Mammary epithelial cell (primary cell): ENCODE measurements at regions not wholly inside any gene's neighbourhood (a gene's known extent, or its start where the extent isn't known, plus 50 kb on each side); places are given as distances from the start of the nearest gene placed in this dataset.

Experiments used
- EZH2 ChIP-seq: IDR thresholded peaks from 2 replicates; pipeline ENCODE4 v1.6.1; 2012; ENCODE audit warnings: low read length, inconsistent platforms, borderline replicate concordance
- TF ChIP-seq, protein P1 (sequence below), 2 donors: IDR thresholded peaks in 1 of 2; conservative IDR thresholded peaks in 1 of 2; 2 replicates each; pipeline ENCODE4 v1.5.1; 2011 to 2012; ENCODE audit warnings: inconsistent platforms in 2 of 2, low read length in 2 of 2, mild to moderate bottlenecking in 2 of 2, control low read depth in 1 of 2, low read depth in 1 of 2; ENCODE audit not compliant: insufficient read depth in 1 of 2; ENCODE audit errors: extremely low read depth in 1 of 2

DNA sequence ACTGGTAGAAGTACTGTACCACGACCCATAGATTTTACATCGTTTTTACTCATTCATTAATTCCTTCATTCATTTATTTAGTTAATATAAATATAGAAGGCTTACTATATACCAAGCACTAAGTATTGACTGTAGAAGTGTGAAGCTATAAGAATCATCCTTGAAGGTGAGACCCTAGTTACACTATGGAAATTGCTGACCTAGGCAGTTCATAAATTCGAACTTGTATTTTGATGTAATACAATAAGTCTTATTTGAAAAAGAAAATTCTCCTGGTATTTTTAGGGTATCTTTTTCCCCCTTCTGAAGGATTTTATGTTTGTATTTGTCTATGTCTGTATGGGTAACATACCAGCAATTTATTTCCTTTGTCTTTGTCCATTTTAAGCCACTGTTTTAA, 220.1 kb upstream of the DMAC1 start:
- TF ChIP-seq, protein P1, sequence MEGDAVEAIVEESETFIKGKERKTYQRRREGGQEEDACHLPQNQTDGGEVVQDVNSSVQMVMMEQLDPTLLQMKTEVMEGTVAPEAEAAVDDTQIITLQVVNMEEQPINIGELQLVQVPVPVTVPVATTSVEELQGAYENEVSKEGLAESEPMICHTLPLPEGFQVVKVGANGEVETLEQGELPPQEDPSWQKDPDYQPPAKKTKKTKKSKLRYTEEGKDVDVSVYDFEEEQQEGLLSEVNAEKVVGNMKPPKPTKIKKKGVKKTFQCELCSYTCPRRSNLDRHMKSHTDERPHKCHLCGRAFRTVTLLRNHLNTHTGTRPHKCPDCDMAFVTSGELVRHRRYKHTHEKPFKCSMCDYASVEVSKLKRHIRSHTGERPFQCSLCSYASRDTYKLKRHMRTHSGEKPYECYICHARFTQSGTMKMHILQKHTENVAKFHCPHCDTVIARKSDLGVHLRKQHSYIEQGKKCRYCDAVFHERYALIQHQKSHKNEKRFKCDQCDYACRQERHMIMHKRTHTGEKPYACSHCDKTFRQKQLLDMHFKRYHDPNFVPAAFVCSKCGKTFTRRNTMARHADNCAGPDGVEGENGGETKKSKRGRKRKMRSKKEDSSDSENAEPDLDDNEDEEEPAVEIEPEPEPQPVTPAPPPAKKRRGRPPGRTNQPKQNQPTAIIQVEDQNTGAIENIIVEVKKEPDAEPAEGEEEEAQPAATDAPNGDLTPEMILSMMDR (conservative IDR thresholded peaks at IDR 0.05 in 1 of 2, IDR thresholded peaks at IDR 0.05 in 1 of 2; ENCODE audit: extremely low read depth in 1 of 2, insufficient read depth in 1 of 2, low read depth in 1 of 2, low read length in 2 of 2) = no peak
- TF ChIP-seq EZH2 = no peak
